IPS-18a (cell line): ENCODE measurements at regions not wholly inside any gene's neighbourhood (a gene's known extent, or its start where the extent isn't known, plus 50 kb on each side); places are given as distances from the start of the nearest gene placed in this dataset.
A peak's percentile ranks its signal among the peaks of the same experiment; 100 is the strongest.
"Not testable (repeated sequence)": the region's sequence is repeated elsewhere in the genome, so short reads cannot be mapped to it uniquely, and the experiment has no call there.

Experiments used
- H3K27ac ChIP-seq: one replicate; pipeline ENCODE4 v1.5.1; 2013; ENCODE audit warnings: low read length
- H3K27me3 ChIP-seq: one replicate; pipeline ENCODE4 v1.6.1; 2013; ENCODE audit warnings: mild to moderate bottlenecking, low read length; ENCODE audit not compliant: control insufficient read depth, insufficient read depth
- H3K36me3 ChIP-seq: one replicate; pipeline ENCODE4 v1.6.1; 2013; ENCODE audit warnings: low read depth, low read length; ENCODE audit not compliant: control insufficient read depth
- H3K4me1 ChIP-seq: one replicate; pipeline ENCODE4 v1.6.1; 2013; ENCODE audit warnings: low read depth, low read length; ENCODE audit not compliant: control insufficient read depth
- H3K4me3 ChIP-seq: one replicate; pipeline ENCODE4 v1.5.1; 2013; ENCODE audit warnings: low read length
- H3K9ac ChIP-seq: one replicate; pipeline ENCODE4 v1.6.1; 2013; ENCODE audit warnings: mild to moderate bottlenecking, low read length, moderate library complexity
- H3K9me3 ChIP-seq: one replicate; pipeline ENCODE4 v1.6.1; 2013; ENCODE audit warnings: low read depth, low read length; ENCODE audit not compliant: control insufficient read depth

DNA sequence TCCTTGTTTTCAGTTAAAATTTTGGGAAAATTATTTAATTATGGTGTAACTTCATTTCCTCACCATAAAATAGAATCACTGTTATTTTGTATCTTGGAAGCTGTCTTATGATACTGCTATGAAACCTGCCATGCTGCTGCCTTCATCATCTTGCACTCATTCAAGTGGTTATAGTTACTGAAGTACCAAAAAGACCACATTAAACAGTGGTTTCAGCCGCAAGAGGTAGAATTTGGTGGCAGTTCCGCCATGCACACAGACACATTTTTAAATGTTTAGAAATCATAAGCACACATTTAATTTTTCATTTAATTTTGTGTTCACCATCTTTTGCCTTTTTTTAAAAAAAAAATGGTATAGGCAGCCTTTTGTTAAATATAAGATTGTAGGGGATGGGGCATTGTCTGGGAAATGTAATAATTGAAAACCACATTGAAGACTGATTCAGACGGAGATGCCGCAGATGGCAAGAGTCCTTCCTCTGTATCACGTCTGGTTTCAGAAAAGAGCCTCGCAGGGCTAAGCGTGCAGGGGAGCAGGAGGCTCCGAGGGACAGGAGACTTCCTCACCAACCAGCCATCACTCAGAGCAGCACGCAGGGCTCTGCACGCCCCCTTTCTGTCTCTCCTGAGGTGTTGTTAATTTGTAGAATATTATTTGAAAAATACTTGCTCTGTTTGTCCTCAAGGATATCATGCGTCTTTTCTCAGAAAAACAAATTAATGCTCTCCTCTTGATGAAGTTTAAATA is 115.2 kb upstream of the PELI2 start:
- Histone ChIP-seq H3K9ac (no peak overlapping the region), H3K36me3 (no peaks in the 10 kb centered on the region), H3K27me3 (peaks cover 4% of the 10 kb centered on the region), H3K27ac (no peak overlapping the region), H3K4me3 (no peak overlapping the region), H3K4me1 (peaks cover 22% of the 10 kb centered on the region), H3K9me3 (no peaks in the 10 kb centered on the region)

DNA sequence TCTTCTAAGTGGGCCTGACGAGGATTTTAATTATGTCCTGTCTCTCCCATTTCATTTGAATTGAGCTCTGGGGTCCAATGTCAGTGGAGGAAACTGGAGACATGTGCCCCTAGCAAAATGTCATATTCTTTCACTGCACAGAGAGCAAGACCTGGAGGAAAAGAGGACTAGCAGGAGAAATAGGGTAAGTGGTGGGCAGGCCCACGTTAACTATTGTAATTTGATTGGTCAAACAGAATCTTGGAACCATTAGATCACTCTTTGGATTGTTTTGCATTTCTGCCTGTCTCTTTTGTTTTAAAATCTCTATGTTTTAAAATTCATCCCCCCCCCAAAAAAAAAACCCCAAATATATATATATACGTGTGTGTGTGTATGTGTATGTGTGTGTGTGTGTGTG is 113.9 kb upstream of the PELI2 start:
- Histone ChIP-seq H3K27ac (no peak overlapping the region), H3K9ac (no peak overlapping the region), H3K27me3 (peaks cover 4% of the 10 kb centered on the region)

DNA sequence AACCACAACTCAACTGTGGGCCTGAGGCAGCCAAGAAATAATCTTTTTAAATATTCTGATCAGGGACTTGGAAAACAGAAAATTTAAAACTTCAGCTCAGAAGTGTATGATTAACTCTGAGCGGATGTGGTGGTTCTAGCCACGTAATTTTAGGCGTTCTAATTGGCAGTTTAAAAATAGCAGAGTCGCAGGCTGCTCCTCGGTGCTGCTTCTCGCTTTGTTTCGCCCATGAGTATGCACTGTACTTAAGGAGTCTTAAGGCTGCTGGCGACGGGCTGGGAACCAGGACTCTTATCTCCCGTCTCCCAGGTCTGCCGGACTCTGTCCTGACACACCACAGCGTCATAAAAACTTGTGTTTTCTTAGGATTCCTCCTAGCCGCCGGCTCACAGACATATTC is 113.4 kb upstream of the PELI2 start:
- Histone ChIP-seq H3K36me3 (no peaks in the 10 kb centered on the region), H3K4me1 (peaks cover 22% of the 10 kb centered on the region), H3K4me3 (peak overlapping the region; percentile 15), H3K9ac (peak overlapping the region; percentile 8), H3K9me3 (peaks cover 5% of the 10 kb centered on the region), H3K27me3 (peaks cover 4% of the 10 kb centered on the region), H3K27ac (peak overlapping the region; percentile 24)

More for the DNA sequence above, 113.9 kb upstream of the PELI2 start:
- Histone ChIP-seq H3K9me3 (peaks cover 5% of the 10 kb centered on the region), H3K36me3 (no peaks in the 10 kb centered on the region), H3K4me1 (peaks cover 22% of the 10 kb centered on the region), H3K4me3 (no peak overlapping the region)

DNA sequence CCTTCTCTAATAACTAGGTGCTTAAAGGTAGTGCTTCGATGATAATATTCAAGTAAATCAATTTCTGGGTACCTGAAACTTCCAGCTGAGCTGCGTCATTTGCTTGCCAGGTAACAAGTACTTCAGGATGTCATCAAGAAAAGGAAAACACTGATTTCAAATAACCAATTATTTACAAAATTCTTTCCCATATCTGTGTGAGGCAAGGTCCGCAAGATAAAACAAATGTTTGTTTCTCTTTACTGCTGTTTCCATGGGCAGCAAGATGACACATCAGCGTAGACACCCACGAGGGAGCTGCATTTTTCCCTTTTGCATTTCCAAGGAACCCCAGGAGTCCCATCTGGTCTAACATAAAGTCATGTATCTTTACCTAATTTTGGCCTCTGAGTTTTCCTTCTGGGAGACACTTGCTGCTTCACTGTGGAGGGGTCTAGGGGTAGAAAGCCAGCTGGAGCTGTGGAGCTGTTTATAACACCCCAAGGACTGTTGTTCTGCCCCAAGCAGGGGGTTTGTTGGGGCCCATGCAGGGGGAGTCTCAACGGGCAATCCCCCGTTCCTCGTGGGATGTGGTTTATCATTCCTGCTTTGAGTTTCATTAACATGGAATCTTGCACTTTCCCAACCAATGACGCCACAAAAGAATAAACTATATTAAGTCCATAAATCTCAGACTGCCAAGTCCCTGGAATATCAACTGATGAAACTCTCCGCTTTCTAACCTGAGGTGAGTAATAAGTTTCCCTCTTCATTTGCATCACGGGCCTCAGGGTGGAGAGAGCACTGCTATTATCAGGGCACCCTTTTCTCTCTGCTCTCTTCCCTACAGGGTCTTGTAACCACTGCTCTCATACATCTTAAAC is 112.8 kb upstream of the PELI2 start:
- H3K27me3 ChIP-seq, result peaks cover 4% of the 10 kb centered on the region
- H3K9me3 ChIP-seq, result peaks cover 5% of the 10 kb centered on the region
- no peaks in the 10 kb centered on the region for H3K36me3 ChIP-seq
- H3K4me3 ChIP-seq, result peak overlapping the region; percentile 15
- peak overlapping the region; percentile 8 for H3K9ac ChIP-seq
- peaks cover 22% of the 10 kb centered on the region for H3K4me1 ChIP-seq
- peak overlapping the region; percentile 24 for H3K27ac ChIP-seq

DNA sequence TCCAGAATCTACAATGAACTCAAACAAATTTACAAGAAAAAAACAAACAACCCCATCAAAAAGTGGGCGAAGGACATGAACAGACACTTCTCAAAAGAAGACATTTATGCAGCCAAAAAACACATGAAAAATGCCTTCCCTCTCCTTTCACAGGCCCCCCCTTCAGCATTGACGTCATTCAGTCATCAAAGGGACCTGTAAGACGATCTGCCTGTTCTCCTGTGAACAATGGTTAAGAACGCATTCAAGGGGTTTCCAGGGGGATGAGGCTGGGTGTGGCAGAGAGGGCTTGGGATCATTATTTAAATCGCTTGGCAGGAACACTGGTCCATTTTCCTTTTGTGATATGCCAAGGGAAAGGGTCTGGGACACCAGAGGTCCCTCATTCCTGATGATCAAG is 110.7 kb upstream of the PELI2 start:
- peaks cover 22% of the 10 kb centered on the region for H3K4me1 ChIP-seq
- H3K27me3 ChIP-seq, H3K4me3 ChIP-seq, H3K36me3 ChIP-seq, H3K9ac ChIP-seq, H3K9me3 ChIP-seq, H3K27ac ChIP-seq: not testable (repeated sequence)

DNA sequence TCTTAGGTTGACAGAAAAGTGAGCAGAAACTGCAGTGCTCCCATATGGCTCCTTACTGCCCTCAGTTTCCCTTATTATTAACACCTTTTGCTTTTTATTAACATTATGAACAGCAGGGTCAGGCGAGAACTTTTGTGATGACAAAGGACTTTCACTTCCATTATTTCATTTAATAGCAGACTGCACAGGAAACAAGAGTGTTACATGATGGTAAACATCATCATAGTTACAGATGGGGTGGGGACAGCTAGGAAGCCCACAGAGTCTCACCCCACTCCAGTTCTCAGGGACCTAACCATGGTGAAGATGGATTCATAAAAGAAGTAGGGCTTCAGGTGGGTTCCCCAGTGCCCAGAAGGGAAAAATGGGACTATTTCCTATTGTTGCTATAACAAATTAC is 110.1 kb upstream of the PELI2 start:
- peaks cover 5% of the 10 kb centered on the region for H3K9me3 ChIP-seq
- no peak overlapping the region for H3K4me3 ChIP-seq
- H3K36me3 ChIP-seq, result no peaks in the 10 kb centered on the region
- peaks cover 22% of the 10 kb centered on the region for H3K4me1 ChIP-seq
- no peak overlapping the region for H3K9ac ChIP-seq
- peaks cover 4% of the 10 kb centered on the region for H3K27me3 ChIP-seq
- no peak overlapping the region for H3K27ac ChIP-seq

DNA sequence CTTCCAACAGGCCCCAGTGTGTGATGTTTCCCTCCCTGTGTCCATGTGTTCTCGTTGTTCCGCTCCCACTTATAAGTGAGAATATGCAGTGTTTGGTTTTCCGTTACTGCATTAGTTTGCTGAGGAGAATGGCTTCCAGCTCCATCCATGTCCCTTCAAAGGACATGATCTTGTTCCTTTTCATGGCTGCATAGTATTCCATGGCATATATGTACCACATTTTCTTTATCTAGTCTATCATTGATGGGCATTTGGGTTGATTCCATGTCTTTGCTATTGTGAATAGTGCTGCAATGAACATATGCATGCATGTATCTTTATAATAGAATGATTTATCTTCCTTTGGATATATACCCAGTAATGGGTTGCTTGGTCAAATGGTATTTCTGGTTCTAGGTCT is 109.5 kb upstream of the PELI2 start:
- H3K27ac ChIP-seq, H3K27me3 ChIP-seq, H3K9ac ChIP-seq, H3K4me3 ChIP-seq, H3K9me3 ChIP-seq, H3K36me3 ChIP-seq: not testable (repeated sequence)
- H3K4me1 ChIP-seq, result peaks cover 22% of the 10 kb centered on the region

DNA sequence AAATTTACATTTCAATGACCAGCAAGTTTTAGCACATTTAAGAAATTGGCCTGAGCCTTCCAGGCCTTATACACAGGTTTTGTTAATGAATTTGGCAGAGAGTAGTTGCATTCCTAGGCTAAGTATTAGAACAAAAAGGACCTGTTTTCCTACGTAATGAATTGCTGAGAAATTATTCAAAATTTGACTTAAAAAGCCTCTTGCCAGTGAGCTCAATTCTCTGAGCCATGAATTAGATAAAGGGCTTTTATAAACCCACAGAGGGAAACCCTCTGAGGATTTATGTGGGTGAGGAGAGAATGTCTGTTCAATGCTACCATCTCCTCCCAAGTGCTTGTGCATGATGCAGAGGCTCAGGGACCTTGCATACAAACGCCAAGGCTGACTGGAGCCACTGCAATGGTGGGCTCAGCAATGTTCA is 94.5 kb upstream of the PELI2 start:
- H3K27ac ChIP-seq, result no peak overlapping the region
- no peaks in the 10 kb centered on the region for H3K36me3 ChIP-seq
- H3K4me1 ChIP-seq, result no peaks in the 10 kb centered on the region
- no peak overlapping the region for H3K9ac ChIP-seq
- H3K9me3 ChIP-seq, result no peaks in the 10 kb centered on the region
- no peak overlapping the region for H3K4me3 ChIP-seq
- no peaks in the 10 kb centered on the region for H3K27me3 ChIP-seq

DNA sequence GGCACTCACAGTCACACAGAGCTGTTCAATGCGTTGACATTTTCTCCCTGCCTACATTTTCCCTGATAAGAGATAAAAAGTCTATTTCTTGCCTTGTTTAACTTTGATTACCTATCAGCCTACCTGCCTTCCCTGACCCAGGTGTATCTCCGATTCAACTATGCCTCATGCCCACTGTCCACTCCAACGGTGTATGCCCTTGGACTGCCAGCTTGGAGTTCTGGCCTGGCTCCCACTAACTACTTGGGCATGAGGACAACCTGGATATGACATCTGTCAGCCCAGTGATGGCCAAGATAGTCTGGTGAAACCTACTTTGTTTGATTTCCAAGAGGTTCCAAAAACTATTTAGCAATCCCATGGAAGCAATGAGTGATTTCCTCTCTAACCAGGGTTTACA is 93.0 kb upstream of the PELI2 start:
- no peak overlapping the region for H3K27ac ChIP-seq
- H3K9me3 ChIP-seq, result no peaks in the 10 kb centered on the region
- no peak overlapping the region for H3K4me3 ChIP-seq

DNA sequence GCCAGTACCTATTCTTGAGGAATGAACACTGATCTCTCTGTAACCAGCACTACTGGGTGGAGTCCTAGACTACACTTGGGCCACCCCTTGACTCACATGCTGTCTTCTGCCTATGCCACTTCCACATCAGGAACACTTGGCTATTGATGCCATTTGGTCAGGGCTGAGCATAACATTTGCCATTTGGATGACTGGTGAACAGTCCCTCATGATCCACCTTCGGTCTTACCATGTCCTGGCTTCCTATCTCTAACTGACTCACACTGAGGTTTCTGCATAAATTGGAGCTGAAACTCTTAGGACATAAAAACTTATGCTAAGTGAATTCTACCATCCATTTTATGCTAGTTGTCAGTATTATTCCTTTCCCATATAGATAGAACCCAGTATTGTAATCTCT is 91.7 kb upstream of the PELI2 start:
- Histone ChIP-seq H3K4me3 (no peak overlapping the region), H3K36me3 (no peaks in the 10 kb centered on the region), H3K27me3 (no peaks in the 10 kb centered on the region), H3K4me1 (no peaks in the 10 kb centered on the region), H3K27ac (no peak overlapping the region), H3K9me3 (no peaks in the 10 kb centered on the region), H3K9ac (no peak overlapping the region)

More for the DNA sequence above, 93.0 kb upstream of the PELI2 start:
- Histone ChIP-seq H3K36me3 (no peaks in the 10 kb centered on the region), H3K27me3 (no peaks in the 10 kb centered on the region), H3K9ac (no peak overlapping the region), H3K4me1 (no peaks in the 10 kb centered on the region)

DNA sequence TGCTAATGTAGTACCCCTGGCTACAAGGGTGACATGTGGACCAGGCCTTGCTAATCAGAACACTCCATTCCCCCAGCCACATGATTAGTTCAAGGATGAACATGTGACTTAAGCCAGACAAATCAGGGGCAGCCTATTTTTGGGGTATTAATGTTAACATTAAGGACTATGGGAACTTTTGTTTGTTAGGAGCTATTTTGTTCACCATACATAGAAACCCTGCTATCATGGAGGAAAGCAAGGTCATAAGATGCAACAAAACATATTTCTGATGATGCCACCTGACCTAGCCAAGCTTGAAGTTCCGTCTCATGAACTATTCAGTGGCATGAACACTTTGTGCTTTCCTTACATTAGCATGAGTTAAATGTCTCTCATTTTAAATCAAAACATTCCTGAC is 90.8 kb upstream of the PELI2 start:
- Histone ChIP-seq H3K27ac (no peak overlapping the region), H3K27me3 (no peaks in the 10 kb centered on the region), H3K9ac (no peak overlapping the region), H3K9me3 (no peaks in the 10 kb centered on the region), H3K4me1 (no peaks in the 10 kb centered on the region), H3K4me3 (no peak overlapping the region), H3K36me3 (no peaks in the 10 kb centered on the region)
